GM18861 (cell line): ENCODE measurements at regions not wholly inside any gene's neighbourhood (a gene's known extent, or its start where the extent isn't known, plus 50 kb on each side); places are given as distances from the start of the nearest gene placed in this dataset.
"Not testable (repeated sequence)": the region's sequence is repeated elsewhere in the genome, so short reads cannot be mapped to it uniquely, and the experiment has no call there.

Source experiments
- ATAC-seq: cut with Tn5 transposase; IDR thresholded peaks from one replicate; pipeline ENCODE4 v1.9.1; 2021; ENCODE audit not compliant: unreplicated experiment

DNA sequence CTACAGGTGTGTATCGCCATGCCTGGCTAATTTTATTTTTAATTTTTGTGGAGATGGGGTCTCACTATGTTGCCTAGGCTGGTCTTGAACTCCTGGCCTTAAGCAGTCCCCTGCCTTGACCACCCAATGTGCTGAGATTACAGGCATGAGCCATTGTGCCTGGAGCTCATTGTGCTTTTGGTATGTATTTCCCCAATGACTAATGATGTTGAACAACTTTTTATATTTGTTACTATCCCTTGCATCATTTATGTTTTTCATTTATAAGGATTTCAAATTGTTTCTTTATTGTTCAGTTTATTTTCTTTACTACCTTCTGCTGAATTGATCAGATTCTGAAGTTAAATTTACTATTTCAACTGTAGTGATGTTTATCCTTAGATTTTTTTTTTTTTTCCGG is 199.7 kb downstream of the CEP135 start:
- ATAC-seq, result no peak

DNA sequence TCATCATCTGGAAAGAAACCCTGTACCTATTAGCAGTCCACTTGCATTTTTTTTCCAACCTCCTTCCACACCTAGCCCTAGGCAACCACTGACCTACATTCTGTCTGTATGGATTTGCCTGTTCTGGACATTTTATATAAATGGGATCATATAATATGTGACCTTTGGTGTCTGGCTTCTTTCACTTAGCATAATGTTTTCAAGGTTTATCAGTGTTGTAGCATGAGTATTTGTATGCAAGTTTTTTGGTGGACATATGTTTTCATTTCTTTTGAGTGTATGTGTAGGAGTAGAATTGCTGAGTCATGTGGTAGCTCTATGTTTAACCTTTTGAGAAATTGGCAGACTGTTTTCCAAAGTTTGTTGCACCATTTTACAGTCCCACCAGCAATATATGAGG is 198.6 kb downstream of the CEP135 start:
- no peak for ATAC-seq

DNA sequence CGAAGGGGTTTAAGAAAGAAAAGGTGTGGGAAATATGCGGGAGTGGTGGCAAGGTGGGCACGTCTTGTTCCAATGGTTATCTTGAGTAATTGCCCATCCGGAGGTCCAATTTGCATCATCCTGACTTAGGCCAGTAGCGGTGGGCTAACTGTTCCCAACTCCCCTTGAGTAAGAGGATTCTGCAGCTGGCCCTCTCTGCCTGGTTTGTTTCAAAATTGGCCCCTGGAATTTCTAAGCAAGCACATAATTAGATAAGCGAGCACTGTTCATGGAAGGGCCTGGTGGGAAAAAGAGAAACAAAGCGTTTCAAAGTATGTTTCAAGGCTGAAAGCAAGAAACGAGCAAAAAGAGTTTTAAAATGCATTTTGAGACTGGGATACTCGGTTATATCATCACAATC is 198.2 kb downstream of the CEP135 start:
- ATAC-seq, result no peak

DNA sequence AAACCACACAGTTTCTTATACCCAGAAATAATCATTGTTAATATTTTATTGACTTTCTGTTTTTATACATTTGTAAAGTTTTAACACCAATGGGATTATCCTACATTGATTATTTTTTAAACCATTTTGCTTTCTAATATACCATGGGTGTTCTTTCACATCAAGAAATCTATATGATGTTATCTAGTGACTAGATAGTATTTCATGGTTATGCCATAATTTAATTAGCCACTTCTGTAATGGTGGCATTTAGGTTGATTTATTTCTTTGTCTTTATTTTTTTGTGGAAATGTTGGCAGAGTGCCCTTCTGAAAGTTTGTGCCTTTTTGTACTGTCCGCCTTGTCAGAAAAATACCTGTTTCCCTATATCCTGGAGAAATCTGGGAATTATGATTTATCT is 193.3 kb downstream of the CEP135 start:
- ATAC-seq, result no peak

DNA sequence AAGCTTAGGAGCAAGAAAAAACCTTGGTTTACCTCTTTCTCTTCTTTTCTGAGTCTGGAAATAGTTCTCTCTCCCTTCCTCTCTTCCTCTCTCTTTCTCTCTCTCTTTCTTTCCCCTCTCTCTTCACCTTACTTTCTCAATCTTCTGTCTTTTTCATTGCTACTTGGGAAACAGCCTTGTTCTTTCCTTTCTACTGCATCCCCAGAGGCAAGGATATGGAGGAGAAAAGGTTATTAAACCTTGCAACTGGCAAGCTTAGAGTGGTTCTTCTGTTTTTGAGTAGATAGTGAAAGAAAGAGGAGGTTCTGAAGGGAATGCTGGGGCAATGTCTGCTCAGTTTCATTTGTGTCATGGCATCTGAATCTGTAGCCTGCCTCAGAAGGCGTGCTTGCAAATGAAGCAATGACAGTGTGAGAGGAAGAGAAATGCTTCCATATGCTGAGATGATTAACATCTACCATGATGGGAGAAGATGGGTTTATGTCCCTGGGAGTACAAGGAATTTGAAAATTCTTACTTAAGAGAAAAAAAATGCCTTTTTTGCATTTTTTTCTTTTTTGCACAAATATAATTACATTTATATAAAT is 190.6 kb downstream of the CEP135 start:
- no peak for ATAC-seq

DNA sequence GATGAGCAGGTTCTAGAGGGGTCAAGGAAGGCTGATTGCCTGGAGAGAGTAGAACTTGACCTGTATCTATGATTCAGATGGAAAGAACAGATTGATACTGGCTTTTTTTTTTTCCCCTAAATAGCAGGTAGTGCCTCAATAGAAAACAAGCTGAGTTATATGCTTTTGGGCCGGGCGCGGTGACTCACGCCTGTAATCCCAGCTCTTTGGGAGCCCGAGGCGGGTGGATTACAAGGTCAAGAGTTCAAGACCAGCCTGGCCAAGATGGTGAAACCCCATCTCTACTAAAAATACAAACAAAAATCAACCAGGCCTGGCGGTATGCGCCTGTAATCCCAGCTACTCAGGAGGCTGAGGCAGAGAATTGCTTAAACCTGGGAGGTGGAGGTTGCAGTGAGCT is 186.1 kb downstream of the CEP135 start:
- ATAC-seq, result not testable (repeated sequence)

DNA sequence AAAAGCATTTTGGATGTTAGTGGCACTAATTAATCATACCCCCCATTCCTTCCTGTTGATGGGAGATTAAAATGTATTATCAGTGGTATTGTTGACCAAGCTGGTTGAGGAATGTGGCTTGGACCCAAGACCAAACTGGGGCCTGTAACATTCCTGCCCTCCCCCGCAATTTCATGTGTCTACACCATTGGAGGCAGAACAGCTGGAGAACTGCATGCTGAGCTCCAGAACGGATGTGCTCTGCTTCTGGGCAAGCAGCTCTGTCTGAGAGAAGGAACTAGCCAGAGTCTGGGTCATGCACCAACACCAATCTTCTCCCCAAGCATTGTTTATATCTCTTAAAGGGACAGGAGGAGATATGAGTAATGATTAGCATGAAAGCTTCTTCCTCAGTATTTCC is 185.5 kb downstream of the CEP135 start:
- ATAC-seq, result no peak

DNA sequence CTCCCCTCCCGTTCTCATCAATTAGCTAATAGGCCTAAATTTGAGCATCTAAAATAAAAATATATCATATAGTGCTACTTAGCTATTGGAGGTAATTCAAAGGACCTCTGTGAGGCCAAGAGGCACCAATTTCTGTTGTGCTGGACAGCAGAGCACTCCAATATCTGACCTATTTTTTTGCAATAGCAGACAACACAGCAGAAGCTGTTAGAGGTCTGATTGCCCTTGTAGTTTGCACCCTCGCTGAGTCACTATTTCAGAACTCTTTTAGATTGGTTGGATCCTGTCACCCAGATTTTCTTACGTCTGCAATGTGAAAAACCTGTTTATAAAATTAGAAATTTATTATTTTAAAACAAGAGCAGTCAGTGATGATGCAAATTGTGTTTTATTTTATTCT is 184.1 kb downstream of the CEP135 start:
- ATAC-seq, result no peak

DNA sequence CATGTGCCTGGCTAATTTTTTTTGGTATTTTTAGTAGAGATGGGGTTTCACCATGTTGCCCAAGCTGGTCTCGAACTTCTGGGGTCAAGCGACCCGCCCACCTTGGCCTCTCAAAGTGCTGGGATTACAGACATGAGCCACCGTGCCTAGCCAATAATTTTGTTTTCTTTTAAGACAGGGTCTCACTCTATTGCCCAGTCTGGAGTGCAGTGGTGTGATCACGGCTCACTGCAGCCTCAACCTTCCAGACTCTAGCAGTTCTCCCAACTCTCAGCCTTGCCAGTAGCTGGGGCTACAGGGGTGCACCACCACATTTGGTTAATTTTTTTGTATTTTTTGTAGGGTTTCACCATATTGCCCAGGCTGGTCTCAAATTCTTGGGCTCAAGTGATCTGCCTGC is 183.4 kb downstream of the CEP135 start:
- not testable (repeated sequence) for ATAC-seq

DNA sequence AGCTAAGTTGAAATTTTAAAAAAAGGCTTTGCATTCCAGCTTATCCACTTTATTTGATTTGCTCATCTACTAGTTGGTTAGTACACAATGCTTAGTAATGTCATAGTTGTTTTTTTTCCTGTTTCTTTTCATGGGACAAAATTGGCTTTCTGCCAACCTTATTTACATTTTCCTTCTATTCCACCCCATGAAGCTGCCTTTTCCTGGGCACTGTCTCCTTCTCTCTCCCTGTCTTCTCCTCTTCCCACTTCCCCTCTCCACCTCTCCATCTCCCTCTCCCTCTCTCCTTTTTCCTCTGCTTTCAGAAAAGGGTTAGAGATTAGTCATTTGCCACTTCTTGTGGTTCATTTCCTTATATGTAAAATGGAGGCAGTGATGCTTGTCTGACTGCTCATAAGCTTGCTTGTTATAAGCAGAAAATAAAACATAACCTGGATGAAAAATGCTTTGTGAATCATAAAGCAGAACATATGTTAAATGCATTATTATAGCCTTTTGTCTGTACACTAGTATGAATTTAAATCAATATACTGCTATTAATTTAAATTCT is 181.9 kb downstream of the CEP135 start:
- no peak for ATAC-seq

DNA sequence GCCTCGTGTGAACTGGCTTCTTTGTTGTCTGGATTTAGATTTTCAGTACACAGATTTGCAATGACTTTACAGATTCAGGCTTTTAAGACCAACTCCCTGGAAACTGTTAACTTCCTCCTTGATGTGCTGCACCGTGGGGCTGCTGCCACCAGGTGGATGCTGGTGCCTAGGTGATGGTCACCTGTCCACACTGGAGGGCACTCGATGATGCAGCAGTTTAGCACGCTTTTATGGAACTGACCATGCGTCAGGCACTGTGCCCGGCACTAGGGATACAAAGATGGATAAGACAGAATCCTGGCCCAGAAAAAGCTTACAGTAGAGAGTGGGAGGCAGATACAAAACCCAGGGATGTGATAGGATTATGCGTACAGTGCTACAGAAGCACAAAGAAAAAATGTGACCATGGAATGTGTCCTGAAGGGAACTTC is 180.7 kb downstream of the CEP135 start:
- ATAC-seq, result no peak

DNA sequence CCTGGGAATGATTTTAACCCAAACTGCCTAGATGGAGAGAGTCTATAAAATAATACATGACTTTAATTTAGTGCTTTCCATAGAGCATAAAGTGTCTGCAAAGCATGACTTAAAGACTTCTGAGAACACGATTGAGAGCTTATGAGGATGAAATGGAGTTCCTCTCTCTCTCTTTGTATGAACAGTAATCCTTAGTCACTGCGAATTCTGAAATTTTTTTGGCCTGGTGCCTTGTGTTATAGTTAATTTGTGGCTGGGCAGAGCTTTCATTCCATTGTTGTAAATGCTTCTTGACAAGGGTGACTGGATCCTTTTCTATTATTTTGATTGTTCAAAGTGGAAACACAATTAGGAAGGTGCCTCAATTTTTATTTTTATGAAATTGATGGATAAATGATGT is 179.5 kb downstream of the CEP135 start:
- ATAC-seq, result no peak

DNA sequence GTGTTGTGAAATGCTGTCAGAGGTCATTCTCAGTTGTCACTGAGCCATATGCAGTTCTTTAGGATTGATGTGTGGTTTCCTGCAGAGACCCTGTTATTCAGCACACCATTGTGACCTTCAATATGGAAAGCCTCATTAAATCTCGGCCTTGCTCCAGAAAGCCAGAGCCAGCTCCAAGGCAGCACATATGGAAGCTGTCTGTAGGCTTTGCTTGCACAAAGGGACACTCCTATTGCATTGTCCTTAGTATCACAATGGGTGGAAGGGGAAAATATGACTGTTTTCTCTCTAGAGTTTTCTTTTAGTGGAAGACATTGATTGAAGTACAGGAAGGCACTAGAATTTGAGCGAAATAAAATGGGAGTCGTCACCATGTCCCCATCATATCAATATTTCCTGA is 179.0 kb downstream of the CEP135 start:
- no peak for ATAC-seq

DNA sequence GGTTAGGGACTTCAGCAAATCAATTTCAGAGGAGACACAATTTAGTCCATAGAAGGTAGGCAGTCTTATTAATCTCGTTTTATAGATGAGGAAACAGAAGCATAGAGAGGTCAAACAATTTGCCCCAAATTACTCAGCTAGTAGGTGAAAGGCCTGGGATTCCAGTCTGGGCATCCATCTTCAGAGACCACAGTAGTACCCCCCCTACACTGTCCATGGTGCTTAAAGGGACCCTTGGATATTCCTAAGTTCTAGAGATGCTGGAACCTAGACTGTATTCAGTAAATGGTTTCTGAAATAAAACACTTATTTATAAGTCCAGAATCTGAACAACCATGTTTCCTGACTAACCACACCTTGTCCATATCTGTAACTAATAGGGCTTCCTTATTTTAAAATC is 174.8 kb downstream of the CEP135 start:
- no peak for ATAC-seq

DNA sequence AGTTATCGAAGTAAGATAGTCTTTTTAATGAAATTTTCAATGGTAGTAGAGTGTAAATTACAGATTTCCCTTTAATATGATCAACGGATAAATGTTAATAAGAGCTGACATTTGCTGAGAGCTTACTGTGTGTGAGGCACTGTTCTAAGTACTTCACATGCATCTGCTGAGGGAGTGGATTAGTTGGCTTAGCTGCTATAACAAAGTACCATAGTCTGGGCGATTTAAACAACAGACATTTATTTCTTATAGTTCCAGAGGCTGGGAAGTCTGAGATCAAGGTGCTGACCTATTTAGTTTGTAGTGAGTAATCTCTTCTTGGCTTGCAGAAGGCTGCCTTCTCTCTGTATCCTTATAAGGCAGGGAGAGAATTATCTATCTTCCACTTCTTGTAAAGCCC is 174.3 kb downstream of the CEP135 start:
- ATAC-seq, result no peak

DNA sequence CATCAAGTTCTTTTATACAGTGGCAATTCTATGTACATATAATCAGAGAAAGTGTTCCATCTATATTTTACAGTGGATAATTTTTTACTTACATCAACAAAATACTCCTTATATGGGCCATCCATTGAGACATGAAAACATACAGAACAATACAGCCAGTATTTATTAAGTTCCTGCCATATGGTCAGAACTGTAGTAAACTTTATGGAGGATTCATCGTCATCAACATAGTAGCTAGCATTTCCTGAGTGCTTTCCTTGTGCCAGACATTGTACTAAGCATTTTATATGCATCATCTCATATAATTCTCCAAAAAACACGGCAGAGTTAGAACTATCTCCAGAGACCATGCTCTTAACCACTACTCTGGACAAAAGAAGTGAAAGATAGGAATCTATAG is 170.1 kb downstream of the CEP135 start:
- no peak for ATAC-seq

DNA sequence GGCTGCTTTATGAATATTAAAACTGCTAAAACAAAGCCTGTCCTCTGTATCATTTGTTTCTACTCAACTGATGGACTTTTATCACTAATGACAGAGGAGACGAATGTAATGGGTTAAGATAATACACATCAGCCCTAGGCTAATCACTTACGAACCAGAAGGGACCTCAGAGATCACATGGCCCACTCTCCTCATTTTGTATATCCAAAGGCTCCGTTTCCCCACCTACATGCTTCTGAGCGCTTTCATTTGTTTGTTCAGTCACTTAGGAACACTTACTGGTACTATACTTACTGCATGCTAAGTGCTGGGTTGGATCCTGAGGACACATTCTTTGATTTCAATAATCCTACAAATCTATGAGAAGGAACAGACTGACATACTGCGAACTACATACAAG is 169.3 kb downstream of the CEP135 start:
- no peak for ATAC-seq

DNA sequence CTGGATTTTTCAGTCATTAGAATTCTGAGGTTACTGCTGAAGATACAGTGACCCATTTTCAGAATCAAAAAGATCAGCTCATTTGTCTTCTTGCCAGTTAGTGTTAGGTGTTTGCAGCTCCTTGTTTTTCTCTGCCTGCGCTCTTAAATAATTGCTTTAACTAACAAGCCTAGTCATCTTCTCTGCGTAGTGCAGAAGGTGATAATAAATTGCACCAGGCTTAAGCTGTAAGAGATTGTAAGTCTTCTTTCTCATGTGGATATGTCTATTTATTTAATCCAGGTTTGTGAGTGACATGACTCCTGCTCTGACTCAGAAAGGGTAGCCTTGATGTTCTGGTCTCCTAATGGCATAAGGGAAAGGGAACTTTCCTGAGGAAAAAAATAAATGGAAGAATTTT is 167.2 kb downstream of the CEP135 start:
- no peak for ATAC-seq

DNA sequence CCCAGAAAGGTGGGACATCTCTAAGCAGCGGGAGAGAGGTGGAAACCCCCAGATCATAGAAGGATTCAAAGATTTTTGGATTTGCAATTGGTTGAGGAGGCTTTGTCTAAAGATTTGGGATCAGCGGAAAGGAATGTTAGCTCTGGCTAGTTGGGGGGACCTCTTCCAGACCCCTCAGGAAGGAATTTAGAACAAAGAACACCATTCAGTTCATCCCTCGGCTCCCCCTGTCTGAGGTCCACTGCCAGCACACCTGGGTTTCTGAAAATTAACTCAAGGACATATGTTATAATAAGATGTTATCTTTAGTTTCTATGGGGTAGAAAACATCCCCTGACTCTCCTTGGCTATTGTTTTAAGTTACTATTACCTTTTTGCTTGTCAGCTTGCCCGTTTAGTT is 163.6 kb downstream of the CEP135 start:
- no peak for ATAC-seq

DNA sequence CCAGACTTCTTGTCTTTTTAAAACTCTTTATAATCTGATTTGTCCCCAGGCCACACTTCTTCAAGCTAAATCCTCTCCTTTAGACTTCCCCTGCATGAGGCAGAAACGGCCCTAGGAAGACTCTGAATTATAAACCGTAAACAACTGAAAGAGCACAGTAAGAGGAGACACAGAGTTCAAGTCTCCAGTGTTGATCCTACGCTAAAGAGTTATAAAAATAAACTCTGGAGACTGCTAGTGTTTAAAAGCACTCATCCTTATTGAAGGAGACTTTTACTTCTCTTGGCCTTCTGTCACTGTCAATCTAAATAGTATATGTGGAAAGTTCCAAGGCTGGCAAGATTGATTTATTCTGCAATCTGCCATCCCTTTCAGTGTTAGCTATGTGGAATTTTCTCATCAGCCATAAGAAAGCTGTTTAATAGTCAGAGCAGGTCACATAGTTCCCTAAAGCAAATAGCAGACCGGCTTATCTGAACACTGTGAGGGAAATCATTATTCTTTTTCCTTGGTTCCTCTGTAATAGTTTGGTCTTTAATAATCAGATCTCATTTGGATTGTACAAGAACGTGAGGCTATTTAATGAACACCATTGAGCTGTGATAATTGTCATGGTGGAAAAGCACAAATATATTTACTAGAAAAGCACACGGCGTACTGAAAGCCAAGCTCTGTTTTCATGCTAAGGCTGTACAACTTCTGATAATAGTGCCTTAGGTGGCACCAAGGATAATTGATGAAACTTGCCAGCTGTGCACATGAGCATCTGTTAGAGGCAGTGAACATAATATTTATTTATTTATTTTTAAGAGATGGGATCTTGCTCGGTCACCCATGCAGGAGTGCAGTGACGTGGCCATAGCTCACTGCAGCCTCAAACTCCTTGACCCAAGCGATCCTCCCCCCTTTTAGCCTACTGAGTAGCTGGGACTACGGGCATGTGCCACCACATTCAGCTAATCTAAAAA is 157.7 kb downstream of the CEP135 start:
- no peak for ATAC-seq

DNA sequence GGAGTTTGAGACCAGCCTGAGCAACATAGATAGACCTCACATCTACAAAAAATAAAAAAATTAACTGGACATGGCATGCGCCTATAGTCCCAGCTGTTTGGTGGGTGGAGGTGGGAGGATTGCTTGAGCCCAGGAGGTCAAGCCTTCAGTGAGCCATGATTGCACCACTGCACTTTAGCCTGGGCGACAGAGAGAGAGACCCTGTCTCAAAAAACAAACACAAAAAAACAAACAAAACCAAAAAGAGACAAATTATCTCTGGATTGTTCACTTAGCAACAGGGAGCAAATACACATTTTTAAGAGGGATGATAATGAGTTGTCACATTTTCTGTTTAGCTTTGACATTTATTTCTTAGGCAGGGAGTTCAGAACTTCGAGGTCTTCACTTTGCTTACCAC is 155.4 kb downstream of the CEP135 start:
- ATAC-seq, result no peak

DNA sequence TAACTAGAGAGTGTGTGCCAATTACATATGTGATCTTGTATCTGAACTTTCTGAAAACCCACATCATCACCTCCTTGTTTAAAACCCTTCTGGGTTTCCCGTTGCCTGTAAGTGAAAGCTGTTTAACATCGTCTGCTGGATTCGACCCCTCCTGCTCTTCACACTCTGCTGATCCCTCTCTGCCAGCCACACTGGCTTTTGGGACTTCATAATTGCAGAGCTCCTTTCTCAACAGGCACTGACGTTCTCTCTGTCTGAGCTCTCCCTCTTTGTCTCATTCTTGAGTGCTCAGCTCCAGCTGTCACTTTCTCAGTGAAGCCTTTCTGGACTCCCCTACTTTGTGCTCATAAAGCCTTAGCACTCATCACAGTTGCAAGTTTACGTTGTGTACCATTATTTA is 153.9 kb downstream of the CEP135 start:
- no peak for ATAC-seq
